ENCODE measurements at regions not wholly inside any gene's neighbourhood (a gene's known extent, or its start where the extent isn't known, plus 50 kb on each side); places are given as distances from the start of the nearest gene placed in this dataset.

- TF ChIP-seq CTCF (IDR thresholded peaks at IDR 0.05; ENCODE audit: extremely low read depth, missing control alignments) = no peak
- DNase-seq (ENCODE audit: low spot score) = no peak
These were observed 171.2 kb upstream of the CDKN3 start for GRCh38 chr14:54225457-54226060.

- TF ChIP-seq CTCF (IDR thresholded peaks at IDR 0.05; ENCODE audit: extremely low read depth, missing control alignments) = no peak
- DNase-seq (ENCODE audit: low spot score) = no peak
These were observed 170.7 kb upstream of the CDKN3 start for GRCh38 chr14:54226103-54226502.

- no peak for DNase-seq (ENCODE audit: low spot score)
- TF ChIP-seq CTCF (IDR thresholded peaks at IDR 0.05; ENCODE audit: extremely low read depth, missing control alignments) = no peak
These were observed 170.2 kb upstream of the CDKN3 start for GRCh38 chr14:54226558-54226957.

GRCh38 chr14:54229136-54229535 is 167.7 kb upstream of the CDKN3 start:
- TF ChIP-seq CTCF (IDR thresholded peaks at IDR 0.05; ENCODE audit: extremely low read depth, missing control alignments) = no peak

GRCh38 chr14:54230645-54231044 is 166.2 kb upstream of the CDKN3 start:
- DNase-seq (ENCODE audit: low spot score) = no peak

More at GRCh38 chr14:54229136-54229535, 167.7 kb upstream of the CDKN3 start:
- DNase-seq (ENCODE audit: low spot score) = no peak

GRCh38 chr14:54232735-54233134 is 164.1 kb upstream of the CDKN3 start:
- no peak for TF ChIP-seq CTCF (IDR thresholded peaks at IDR 0.05; ENCODE audit: extremely low read depth, missing control alignments)
- no peak for DNase-seq (ENCODE audit: low spot score)

More at GRCh38 chr14:54230645-54231044, 166.2 kb upstream of the CDKN3 start:
- no peak for TF ChIP-seq CTCF (IDR thresholded peaks at IDR 0.05; ENCODE audit: extremely low read depth, missing control alignments)

- TF ChIP-seq CTCF (IDR thresholded peaks at IDR 0.05; ENCODE audit: extremely low read depth, missing control alignments) = no peak
- no peak for DNase-seq (ENCODE audit: low spot score)
These were observed 155.3 kb upstream of the CDKN3 start for GRCh38 chr14:54241517-54241916.
